ENCODE measurements at regions not wholly inside any gene's neighbourhood (a gene's known extent, or its start where the extent isn't known, plus 50 kb on each side); places are given as distances from the start of the nearest gene placed in this dataset.

- TF ChIP-seq CTCF (IDR thresholded peaks at IDR 0.05) (no peak), POLR2A (IDR thresholded peaks at IDR 0.05) (no peak)
Observed at GRCh38 chr7:26055241-26055640, 96.8 kb upstream of the NFE2L3 start.

All from Peyer's patch (tissue), 4 donors.